Glomerular endothelial cell (primary cell): ENCODE measurements at regions not wholly inside any gene's neighbourhood (a gene's known extent, or its start where the extent isn't known, plus 50 kb on each side); places are given as distances from the start of the nearest gene placed in this dataset.

Source experiments
- DNase-seq: peaks from one replicate; pipeline ENCODE4 v3.0.0-alpha.2; 2011; ENCODE audit warnings: low read depth, low spot score; ENCODE audit errors: extremely low read depth

- no peak for DNase-seq
These were observed 130.4 kb downstream of the MBL2 start for GRCh38 chr10:52642208-52642607.

GRCh38 chr10:52644373-52645186, 128.0 kb downstream of the MBL2 start:
- no peak for DNase-seq

- no peak for DNase-seq
These were observed 127.3 kb downstream of the MBL2 start for GRCh38 chr10:52645187-52645758.

GRCh38 chr10:52649511-52649910, 123.1 kb downstream of the MBL2 start:
- DNase-seq = no peak

- no peak for DNase-seq
These were observed 121.7 kb downstream of the MBL2 start for GRCh38 chr10:52650873-52651272.

DNA sequence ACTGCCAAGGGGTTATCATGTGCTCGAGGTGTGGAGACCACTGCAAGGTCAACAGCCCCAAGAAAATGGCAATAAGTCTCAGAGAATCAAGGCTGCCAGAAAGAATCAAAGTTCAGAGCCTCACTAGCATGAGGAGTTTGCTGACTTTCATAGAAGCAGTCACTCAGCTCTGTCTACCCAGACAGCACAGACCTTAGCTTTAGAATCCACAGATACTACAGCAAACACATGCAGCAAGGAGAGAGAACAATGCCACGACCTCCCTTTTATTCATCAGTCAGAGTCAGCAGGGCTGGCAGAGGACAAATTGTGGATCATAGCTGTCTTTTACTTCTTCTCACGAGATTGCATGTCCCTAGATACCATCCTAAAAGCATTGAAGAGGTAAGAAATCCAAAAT, 121.3 kb downstream of the MBL2 start:
- DNase-seq = no peak

- no peak for DNase-seq
These were observed 119.9 kb downstream of the MBL2 start for GRCh38 chr10:52652431-52653262.

DNA sequence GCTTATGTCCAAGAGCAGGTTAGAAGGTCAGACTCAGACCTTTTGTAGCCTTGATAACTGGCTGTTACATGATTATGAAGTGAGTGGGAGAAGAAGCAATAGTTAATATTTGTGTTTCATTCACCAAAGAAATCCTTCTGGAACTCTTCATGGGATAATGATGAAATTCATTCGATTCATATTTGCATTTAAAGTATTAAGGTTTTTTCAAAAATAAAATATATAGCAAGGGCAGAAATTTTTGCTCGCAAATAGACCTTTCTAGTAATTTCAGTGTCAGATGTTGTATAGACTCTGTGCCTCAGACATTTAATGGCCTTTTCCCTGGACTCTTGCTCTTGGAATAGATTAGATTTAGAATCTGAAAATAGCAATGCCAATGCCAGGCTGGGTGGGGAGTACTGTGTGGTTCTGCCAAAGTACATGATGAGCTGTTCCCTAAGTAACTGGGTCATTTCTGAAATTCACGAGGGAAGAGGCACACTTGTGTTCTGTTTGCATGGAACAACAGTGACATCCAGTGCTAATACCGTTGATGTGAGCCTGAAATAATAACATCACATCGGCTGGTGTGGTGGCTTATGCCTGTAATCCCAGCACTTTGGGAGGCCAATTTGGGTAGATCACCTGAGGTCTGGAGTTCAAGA, 119.2 kb downstream of the MBL2 start:
- no peak for DNase-seq

DNA sequence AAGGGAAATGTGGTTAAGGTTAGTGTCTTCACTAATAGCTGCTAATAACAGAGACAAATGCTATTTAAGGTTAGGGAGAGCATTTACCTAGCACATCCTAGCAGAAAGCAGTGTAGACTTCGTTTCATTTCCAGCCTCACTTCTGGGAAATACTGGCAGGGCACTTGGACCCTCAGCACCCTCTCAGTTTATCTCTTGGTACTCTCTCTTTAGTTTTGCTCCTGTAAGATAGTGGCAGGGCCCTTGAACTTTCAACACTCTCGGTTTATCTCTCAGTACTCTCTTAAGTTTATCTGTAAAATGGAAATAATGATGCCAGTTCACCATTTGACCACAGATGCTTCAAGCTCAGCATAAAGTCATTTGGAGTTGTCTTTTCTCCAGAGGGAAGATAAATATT, 118.4 kb downstream of the MBL2 start:
- DNase-seq = no peak

- no peak for DNase-seq
These were observed 114.5 kb downstream of the MBL2 start for GRCh38 chr10:52658112-52658511.

GRCh38 chr10:52659085-52659484, 113.5 kb downstream of the MBL2 start:
- no peak for DNase-seq

- no peak for DNase-seq
These were observed 110.3 kb downstream of the MBL2 start for GRCh38 chr10:52662256-52662655.

GRCh38 chr10:52663161-52663560, 109.4 kb downstream of the MBL2 start:
- DNase-seq = no peak

DNA sequence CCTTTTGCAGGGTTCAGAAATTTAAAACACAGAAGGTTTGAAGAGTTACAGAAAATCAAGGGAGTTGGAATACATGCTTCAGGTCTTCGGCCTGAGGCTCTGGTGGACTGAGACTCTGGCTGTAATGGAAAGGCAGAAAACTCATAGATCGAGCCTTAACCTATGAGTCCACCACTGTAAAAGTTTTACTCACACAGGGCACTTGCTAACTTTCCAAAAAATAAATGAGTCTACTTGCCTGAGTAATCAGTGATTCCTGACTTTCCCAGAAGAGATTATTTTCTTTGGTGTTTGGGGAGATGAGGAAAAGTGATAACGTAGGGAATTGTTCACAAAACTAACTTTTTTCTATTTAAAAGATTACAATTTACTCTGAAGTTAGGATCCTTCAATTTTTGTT, 108.0 kb downstream of the MBL2 start:
- no peak for DNase-seq

- no peak for DNase-seq
These were observed 106.8 kb downstream of the MBL2 start for GRCh38 chr10:52665821-52666220.

DNA sequence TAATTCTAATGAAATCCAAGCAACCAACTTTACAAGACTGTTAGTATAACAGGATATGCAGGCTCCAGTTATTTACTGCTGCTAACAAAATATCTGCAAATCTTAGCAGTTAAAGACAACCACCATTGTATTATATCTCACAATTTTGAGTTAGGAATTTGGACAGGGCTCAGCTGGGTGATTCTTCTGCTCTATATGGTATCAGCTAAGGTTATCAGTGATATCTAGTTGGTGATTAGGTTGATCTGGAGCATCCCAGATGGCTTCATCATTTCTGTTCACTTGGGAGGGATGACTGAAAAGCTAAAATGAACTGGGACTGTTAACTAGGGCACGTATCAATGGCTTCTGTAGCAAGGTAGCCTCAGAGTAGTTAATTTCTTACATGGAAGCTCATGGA, 105.7 kb downstream of the MBL2 start:
- DNase-seq = no peak

DNA sequence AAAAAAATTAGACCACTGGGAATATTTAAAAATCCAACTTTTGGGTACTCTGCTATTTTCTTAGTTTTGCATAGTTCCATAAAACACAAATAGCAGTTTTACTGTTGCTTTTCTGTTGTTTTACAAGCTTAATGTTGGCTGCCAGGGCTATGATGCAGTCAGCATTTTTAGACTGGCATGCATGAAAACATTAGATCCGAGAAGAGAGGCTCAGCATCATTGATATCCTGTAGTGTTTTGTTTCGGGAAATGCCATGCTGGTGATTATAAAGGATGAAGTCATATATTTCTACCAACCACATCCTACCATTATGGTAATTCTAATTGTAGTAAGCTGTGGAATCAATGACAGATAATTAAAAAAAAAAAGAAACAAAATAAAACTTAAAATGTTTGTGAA, 104.6 kb downstream of the MBL2 start:
- DNase-seq = peak; percentile 77

DNA sequence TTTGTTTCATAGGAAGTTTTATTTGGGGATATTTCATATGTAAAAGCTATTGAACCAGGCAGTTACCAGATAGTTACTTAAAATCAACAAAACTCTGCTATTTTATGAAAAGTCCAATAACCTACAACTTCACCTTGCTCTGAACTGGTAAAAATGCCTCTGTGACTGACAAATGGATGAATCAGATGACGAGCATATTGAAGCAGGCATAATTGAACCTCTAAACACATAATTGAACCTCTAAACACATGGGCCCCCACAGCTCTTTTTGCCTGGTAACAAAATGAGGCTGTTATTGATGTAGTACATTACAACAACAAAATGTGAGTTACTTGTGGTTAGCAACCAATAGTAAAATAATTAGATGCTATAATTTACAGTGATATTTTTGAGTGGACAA, 99.7 kb downstream of the MBL2 start:
- no peak for DNase-seq

DNA sequence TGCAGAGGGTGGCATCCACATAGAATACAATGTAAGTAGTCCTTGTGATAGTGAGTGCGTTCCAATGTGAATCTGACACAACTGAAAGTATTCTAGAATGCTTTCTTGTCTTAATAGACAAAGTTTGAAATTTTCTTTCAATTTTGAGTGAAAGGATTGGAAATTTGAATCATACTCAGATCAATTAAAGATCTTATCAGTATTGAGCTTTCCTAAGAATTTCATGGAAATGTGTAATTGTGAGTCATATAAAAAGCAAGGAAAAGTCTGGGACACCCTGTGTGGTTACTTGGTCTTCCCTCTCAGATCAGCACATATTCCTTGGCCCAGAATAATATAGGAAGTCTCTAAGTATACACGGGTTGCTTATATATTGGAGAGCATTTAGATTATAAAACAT, 99.1 kb downstream of the MBL2 start:
- DNase-seq = no peak

- DNase-seq = no peak
These were observed 98.1 kb downstream of the MBL2 start for GRCh38 chr10:52674474-52674873.

GRCh38 chr10:52677086-52677485, 95.5 kb downstream of the MBL2 start:
- DNase-seq = no peak
